Lower lobe of right lung (tissue), 2 donors: ENCODE measurements at regions not wholly inside any gene's neighbourhood (a gene's known extent, or its start where the extent isn't known, plus 50 kb on each side); places are given as distances from the start of the nearest gene placed in this dataset.

Source experiments
- ATAC-seq, 2 donors: fragments of 200-7000 bp; cut with Tn5 transposase; one replicate each; pipeline ENCODE4 v1.9.1; 2020 to 2022; ENCODE audit warnings: mild to moderate bottlenecking in 2 of 2, moderate library complexity in 2 of 2
- DNase-seq: peaks from one replicate; pipeline ENCODE4 v3.0.0-alpha.2; 2020
- H3K27ac ChIP-seq: fragments of 200-600 bp; one replicate; pipeline ENCODE4 v1.8.0; 2022
- H3K27me3 ChIP-seq: fragments of 200-600 bp; one replicate; pipeline ENCODE4 v1.8.0; 2022; ENCODE audit warnings: low read depth
- H3K36me3 ChIP-seq: fragments of 200-600 bp; one replicate; pipeline ENCODE4 v1.8.0; 2022; ENCODE audit warnings: mild to moderate bottlenecking
- H3K4me1 ChIP-seq: fragments of 200-600 bp; one replicate; pipeline ENCODE4 v1.8.0; 2022
- H3K4me3 ChIP-seq: fragments of 200-600 bp; one replicate; pipeline ENCODE4 v1.8.0; 2022; ENCODE audit warnings: mild to moderate bottlenecking
- H3K9me3 ChIP-seq: fragments of 200-600 bp; one replicate; pipeline ENCODE4 v1.8.0; 2022
- intact Hi-C: fragments of 100-400 bp; cut with DNase I; formaldehyde crosslinking; loops from one replicate; pipeline ENCODE4 v1.11.0; 2022
- TF ChIP-seq, protein P1 (sequence below): fragments of 200-600 bp; IDR thresholded peaks from one replicate; pipeline ENCODE4 v1.8.0; 2022; ENCODE audit warnings: antibody characterized with exemption, mild to moderate bottlenecking
- donor health status: DM: no; HTN: yes; CAD: no; lungs with severe emphysema.

DNA sequence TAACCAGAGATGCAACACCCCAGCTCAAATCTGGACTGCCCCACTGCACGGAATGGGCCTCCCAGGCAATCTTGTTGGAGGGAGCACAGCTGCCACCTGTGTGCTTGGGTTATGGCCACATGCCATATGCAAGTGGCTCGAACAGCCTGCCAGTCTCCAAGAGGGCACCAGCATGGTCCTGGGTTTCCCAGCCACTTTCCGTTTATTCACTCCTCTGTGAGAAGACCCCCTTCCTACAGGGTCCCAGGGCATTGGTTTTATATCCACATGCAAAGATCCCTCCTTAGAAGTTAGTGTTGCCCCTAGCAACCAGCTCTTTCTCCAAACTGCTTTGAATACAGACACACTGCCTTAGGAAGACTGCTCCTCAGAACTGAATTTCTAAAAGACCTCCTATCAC, 487.8 kb downstream of the BUD13 start:
- ATAC-seq (no peak), DNase-seq (no peak)
- Histone ChIP-seq H3K4me3 (no peak overlapping the region), H3K27me3 (no peaks in the 10 kb centered on the region), H3K27ac (no peak overlapping the region), H3K4me1 (no peaks in the 10 kb centered on the region), H3K36me3 (no peaks in the 10 kb centered on the region), H3K9me3 (no peaks in the 10 kb centered on the region)
- intact Hi-C loops: no loop called here
- TF ChIP-seq, protein P1, sequence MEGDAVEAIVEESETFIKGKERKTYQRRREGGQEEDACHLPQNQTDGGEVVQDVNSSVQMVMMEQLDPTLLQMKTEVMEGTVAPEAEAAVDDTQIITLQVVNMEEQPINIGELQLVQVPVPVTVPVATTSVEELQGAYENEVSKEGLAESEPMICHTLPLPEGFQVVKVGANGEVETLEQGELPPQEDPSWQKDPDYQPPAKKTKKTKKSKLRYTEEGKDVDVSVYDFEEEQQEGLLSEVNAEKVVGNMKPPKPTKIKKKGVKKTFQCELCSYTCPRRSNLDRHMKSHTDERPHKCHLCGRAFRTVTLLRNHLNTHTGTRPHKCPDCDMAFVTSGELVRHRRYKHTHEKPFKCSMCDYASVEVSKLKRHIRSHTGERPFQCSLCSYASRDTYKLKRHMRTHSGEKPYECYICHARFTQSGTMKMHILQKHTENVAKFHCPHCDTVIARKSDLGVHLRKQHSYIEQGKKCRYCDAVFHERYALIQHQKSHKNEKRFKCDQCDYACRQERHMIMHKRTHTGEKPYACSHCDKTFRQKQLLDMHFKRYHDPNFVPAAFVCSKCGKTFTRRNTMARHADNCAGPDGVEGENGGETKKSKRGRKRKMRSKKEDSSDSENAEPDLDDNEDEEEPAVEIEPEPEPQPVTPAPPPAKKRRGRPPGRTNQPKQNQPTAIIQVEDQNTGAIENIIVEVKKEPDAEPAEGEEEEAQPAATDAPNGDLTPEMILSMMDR: no peak

- H3K4me1 ChIP-seq: no peaks in the 10 kb centered on the region
- H3K27ac ChIP-seq: peak overlapping the region; percentile 18
- no peaks in the 10 kb centered on the region for H3K27me3 ChIP-seq
- intact Hi-C loops: no loop called here
- TF ChIP-seq, protein P1: no peak
- no peaks in the 10 kb centered on the region for H3K36me3 ChIP-seq
- H3K9me3 ChIP-seq: no peaks in the 10 kb centered on the region
- no peak overlapping the region for H3K4me3 ChIP-seq
- DNase-seq (no peak), ATAC-seq (peak; percentile 68 to 75)
Observed at GRCh38 chr11:116283300-116283699, 489.5 kb downstream of the BUD13 start.

- H3K4me3 ChIP-seq: no peak overlapping the region
- no peaks in the 10 kb centered on the region for H3K9me3 ChIP-seq
- no peak overlapping the region for H3K27ac ChIP-seq
- no peak for DNase-seq
- TF ChIP-seq, protein P1: no peak
- peak; percentile 53 to 61 for ATAC-seq
- no peaks in the 10 kb centered on the region for H3K4me1 ChIP-seq
- intact Hi-C loops: no loop called here
- H3K36me3 ChIP-seq: no peaks in the 10 kb centered on the region
- H3K27me3 ChIP-seq: no peaks in the 10 kb centered on the region
Observed at GRCh38 chr11:116282481-116282880, 490.3 kb downstream of the BUD13 start.

- H3K4me3 ChIP-seq: no peak overlapping the region
- H3K36me3 ChIP-seq: no peaks in the 10 kb centered on the region
- DNase-seq (no peak), ATAC-seq (no peak)
- peaks cover 5% of the 10 kb centered on the region for H3K4me1 ChIP-seq
- H3K27ac ChIP-seq: no peak overlapping the region
- intact Hi-C loops: no loop called here
- no peaks in the 10 kb centered on the region for H3K27me3 ChIP-seq
- no peaks in the 10 kb centered on the region for H3K9me3 ChIP-seq
- TF ChIP-seq, protein P1: peak; percentile 10
Observed at GRCh38 chr11:116281173-116282160, 491.3 kb downstream of the BUD13 start.

GRCh38 chr11:116279511-116279910, 493.3 kb downstream of the BUD13 start:
- H3K4me1 ChIP-seq: peaks cover 6% of the 10 kb centered on the region
- DNase-seq (no peak), ATAC-seq (no peak)
- TF ChIP-seq, protein P1: no peak
- no peaks in the 10 kb centered on the region for H3K9me3 ChIP-seq
- intact Hi-C loops: no loop called here
- no peak overlapping the region for H3K4me3 ChIP-seq
- no peak overlapping the region for H3K27ac ChIP-seq
- H3K36me3 ChIP-seq: no peaks in the 10 kb centered on the region
- H3K27me3 ChIP-seq: no peaks in the 10 kb centered on the region
